ENCODE measurements at regions not wholly inside any gene's neighbourhood (a gene's known extent, or its start where the extent isn't known, plus 50 kb on each side); places are given as distances from the start of the nearest gene placed in this dataset.

DNA sequence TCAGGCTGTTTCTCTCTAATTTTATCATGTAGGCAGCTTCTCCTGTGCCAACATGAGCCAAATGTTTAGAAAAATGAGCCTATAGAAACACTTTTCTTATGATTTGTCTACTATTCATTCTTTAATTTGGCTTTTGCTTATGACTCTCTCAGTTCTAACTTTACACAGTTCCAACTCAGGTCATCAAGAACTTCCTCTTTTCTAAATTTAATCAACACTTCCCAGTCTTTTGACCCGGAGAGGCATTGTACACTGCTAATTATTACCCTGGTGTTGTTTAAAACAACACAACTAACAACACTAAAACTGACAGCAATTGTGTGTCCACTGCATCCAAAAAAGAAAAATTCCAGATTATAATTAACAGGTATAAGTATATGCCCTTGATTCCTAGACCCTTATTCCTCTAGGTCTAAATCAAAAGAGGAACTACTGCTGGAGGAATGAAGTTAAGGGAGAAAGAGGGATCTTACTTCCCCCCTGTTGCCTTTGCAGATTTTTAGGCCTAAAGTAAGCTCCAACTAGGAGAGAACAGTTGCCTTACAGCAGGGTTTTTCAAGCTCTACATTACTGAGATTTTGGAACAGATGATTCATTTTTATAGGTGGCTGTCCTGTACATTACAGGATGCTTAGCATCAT lies 332.2 kb upstream of the GOLIM4 start:
- no peak for DNase-seq

DNA sequence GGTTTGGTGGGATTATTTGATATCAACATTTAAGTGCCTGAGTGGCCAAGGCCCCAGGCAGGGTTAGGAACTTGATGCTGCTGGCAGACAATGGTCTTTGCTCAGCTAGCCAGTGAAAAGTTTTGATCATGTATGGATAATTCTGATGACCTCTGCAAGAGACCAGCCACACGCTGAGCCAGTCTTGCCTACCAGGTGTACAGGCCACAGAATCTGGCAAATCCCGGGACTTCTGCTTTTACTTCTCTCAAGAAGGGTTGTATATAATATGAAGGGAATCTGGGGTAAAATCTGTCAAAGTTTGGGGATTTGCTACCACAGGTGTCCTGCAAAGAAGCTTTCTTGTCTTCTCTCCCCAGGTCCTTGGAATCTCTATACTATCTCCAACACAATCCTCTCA lies 331.4 kb upstream of the GOLIM4 start:
- DNase-seq, result no peak

DNA sequence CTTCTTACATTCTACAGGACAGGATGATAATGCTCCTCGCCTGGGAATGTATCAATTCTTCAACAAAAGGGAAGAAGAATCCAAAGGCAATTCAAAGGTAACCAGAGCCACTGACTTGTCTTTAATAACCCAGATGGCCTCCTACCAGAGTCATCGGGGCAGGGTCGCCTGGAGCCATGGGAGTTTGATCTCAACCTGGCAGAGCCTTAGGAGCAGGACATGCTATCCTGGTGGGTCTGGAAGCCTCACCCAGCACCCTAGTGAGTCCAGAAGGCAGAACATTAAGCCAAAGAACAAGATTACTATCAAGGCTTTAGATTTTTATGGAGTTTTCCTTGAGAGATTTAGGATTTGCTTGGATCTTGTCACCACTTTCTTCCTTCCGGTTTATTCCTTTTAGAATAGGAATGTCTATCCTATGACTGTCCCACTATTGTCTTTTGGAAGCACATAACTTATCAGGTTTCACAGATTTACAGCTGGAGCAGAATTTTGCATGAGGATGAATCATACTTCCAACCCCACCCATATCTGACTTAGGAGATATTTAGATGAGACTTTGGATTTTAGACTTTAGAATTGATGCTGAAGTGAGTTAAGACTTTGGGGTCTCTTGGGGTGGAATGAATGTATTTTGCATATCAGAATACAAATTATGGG lies 330.3 kb upstream of the GOLIM4 start:
- no peak for DNase-seq

DNA sequence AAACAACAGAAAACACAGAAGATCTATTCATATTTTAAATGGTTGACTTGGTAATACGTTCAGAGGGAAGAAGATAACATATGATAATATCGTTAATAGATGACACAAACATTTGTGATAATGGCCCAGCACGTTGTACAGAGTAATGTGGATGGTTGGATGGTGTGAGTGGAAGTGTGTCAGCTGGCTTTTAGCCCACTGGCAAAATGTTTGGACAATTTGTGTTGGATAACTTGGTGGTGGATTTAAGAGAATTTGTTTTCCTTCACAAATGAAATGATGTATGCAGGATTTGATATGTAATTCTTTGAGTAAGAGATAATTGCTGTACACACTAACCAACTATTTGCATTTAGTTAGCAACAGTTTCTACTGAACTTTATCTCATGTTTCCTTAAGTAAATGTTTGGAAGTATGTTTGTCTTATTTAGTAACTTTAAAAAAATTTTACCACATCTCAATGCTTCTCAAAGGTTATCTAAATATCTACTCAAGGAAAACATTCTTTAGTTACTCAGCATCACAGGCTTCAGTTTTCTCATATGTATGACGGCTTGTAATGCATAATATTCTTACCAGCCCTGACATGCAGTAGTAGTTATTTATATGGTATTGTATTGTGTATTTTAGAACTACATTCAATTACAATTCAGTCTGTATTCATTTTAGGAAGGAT lies 328.5 kb upstream of the GOLIM4 start:
- no peak for DNase-seq

DNA sequence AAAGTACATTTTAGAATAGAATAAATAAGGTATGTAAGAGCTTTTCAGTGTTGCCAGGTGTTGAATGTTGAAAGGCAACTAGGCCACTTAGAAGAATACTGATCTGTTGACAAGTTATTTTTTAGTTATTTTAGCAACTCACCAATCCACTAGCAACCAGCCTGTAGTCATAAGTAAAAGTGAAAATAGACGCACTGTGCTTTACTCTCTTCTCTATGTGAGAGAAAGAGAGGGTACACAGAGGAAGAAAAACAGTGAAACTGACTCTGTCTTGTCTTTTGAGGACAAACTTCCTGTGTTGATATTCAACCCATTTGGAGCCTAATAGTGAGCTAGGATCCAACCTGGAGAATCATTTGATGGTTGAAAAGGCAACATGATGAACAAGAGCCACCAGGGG lies 327.1 kb upstream of the GOLIM4 start:
- no peak for DNase-seq

DNA sequence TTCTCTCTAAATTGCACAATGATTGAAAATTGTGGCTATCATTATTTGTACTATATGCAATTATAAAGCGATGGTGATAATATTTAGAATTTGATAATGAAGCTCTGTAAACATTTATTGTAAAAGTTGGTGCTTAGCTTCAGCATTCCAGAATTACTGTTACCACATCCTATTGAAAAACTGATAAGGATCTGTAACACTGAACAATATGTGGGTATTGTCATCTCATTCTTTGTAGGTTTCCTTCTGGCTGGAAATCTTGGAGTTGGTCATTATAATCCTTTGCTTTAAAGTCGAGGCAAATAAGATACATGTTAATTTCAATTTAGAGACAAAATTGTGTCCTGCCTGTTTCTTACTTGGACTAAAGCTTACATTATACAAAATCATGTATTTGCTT lies 323.4 kb upstream of the GOLIM4 start:
- no peak for DNase-seq

DNA sequence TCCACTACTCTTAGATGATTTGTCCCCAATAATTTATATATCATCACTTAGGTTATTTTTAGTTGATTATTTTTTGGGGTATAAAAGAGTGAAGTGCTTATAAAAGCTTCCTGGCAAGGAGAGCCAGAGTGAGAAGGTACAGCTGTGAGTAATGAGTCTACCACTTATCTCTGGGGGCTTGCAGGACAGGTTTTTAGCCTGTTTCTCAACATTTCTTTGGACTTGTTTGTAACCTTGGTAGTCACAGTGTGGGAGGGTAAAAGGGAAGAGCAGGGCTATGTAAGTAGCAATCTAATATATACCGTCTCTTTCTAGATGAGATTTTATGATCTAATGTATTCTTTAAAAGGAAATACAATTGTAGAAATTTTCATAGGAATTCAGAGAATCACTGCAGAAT lies 321.3 kb upstream of the GOLIM4 start:
- DNase-seq, result no peak

DNA sequence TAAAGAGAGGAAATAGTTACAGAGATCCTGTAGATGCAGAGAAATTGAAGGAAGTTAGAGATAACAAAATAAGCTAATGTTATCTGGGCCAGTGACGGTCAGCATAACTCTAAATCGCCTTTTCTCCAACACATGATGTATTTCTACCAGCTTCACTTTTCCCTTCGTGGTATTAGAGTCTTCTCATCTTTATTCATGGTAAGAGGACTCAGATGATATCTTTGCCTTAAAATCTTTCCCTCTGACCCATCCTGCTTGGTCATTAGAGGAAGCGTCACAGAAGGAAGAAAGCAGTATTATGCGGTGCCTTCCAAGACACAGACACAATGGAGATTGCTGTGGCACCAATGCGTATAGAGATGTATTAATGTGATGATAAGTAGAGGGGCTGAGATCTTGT lies 320.7 kb upstream of the GOLIM4 start:
- DNase-seq, result no peak

DNA sequence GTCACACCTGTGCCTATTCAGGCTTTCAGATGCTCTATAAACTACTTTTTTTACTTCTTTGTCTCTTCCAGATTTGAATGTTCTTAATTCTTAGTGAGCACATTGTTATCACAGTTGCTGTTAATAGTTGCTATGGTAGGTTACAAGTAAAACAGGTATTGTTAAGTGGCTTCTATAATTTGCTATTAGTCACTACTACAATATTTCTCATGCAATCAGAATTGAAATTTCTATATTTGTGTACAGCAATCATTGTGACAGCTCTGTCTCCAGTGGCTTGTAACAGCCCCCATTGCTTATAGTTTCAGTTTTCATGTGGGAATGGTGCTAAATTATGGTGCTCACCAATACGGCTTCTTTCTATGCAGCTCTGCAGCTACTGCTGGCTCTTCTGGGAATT lies 318.4 kb upstream of the GOLIM4 start:
- no peak for DNase-seq

DNA sequence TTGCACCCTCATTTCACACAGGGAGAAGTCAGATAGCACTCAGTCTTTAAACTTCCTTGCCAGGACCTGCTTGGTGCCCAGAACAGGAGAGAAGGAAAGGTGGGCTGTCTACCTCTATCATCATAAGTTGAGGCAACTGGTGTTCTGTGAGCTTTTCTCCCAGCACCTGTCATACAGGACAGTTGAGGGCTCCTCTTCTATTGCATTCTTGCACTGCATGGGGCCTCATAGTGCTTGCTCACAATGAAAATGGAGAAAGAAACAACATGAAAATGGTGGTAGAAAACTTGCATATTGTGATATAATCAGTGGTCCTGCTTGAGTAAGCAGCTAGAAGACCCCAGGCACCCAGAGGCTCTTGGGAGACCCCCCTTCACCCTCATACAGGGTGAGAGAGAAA lies 311.7 kb upstream of the GOLIM4 start:
- DNase-seq, result no peak

DNA sequence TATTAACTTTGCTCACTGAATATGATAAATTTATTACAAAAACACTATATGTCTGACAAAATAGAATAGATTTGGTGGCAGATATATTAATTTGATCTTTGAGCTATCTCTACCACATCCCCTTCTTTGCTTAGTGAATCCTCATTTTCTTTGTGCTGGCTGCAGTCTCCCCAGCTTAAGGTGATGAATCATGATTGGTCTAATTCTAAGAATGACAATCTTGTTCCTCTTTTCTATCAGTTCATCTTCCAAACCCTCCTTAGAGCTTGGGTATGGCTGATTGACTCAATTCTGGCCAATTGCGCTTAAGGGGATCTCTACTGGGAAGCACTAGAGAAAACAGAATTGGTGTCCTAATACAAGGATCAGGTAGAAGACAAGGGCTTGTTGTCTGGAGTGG lies 309.6 kb upstream of the GOLIM4 start:
- DNase-seq, result no peak

DNA sequence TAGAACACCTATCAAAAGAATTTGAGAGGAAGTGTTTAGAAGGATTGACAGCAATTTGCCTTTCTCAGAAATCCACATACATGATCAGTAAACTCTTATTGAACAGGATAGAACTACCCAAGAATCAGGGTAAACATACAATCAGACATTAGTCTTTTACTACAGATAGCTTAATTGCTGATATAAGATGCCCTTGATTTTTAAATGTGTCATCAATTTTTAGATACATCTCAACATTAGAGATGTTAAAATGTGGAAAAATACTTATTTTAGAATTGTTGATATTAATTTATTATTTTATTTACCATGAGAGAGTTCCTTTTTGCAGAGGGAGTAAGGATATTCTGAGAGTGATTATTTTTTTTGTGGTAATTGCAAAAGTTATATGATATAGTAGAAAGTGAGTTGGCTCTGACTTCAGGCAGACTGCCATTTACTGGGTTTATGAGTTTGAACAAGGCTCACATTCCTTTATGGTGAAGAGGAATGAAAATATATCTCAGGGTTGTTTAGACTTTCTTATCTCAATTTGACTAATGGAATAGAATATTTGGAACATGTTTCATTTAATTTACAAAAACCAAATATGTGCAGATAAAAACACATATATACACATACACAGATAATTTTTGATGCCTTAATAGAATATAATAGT lies 302.8 kb upstream of the GOLIM4 start:
- DNase-seq, result no peak

DNA sequence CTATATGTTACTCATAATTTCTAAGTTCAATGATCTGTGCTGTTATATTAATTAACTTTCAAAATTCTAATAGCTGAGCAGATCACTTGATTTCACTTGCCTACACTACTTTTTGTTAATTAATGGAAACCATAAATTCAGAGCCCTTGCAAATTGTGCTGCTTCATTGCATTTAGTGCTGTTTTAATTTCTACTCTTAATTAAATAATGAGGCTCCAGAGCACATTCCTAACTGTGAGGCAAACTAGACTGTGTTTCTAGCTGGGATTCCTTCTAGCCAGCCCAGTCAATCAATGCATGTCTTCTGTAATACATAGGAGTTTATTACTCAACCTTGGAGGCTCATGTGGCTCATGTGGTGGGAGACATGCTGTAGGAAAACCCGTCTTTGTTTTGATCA lies 301.1 kb upstream of the GOLIM4 start:
- no peak for DNase-seq

DNA sequence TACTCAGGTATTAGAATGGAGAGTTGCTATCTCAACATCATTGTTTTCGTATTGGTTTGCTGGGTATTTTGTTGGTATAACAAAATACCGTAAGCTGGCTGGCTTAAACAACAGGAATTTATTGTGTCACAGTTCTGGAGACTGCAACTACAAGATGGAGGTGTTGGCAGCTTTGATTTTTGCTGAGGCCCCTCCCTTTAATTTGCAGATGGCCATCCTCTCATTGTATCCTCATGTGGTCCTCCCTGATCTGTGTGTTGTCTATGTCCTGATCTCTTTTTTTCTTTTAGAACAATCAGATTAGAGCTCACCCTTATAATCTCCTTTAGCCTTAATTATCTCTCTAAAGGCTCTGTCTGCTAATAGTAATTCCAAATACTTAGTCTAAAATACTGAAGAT lies 299.8 kb upstream of the GOLIM4 start:
- DNase-seq, result no peak

DNA sequence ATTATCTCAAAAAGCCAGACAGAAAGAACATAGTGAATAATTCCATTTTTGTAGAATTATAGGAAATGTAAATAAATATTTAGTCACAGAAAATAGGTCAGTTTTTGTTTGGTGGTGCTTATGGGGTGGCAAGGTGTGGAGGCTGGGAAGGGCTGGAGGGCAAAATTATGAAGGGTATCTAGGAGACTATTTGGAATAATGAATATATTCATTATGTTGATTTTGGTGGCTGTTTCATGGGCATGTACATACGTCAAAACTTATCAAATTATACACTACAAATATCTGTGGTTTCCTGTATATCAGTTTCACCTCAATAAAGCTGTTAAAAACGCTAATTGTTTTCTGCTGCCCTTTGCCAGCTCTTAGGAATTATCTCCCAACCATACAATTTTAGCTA lies 298.7 kb upstream of the GOLIM4 start:
- no peak for DNase-seq

DNA sequence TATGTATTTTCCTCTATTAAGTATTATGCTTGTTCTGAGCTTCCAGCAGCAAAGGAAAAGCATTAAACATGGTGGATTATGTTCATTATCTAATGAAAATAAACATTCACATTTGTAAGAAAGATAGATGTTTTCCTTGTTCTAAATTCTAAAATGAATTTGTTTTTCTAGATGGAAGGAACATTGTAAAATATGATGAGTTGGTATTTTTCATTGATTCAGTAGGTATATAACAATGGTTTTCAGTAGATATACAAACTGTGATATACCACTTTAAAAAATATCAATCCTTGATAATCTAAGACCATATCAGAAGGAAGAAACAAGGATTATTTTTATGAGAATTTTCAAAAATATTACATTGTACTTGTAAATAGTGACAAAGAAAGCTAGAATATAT lies 290.6 kb upstream of the GOLIM4 start:
- no peak for DNase-seq

DNA sequence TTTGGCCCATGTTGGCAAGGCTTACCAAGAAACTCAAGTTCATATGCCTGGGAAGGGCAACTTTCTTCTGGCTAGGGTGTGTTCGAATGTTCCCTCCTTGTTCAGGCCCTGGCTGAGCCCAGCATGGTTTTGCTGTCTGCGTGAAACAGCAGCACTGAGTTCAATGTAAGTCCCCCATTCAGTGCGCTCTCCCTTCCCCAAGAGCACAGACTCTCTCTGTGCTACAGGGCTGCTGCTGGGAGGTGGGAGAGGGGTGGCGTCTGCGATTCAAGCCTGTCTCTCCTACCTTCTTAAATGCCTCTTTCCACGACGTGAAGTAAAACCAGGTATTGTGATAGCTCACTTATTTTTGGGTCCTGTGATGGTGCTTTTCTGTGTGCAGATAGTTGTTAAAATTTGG lies 289.3 kb upstream of the GOLIM4 start:
- no peak for DNase-seq

DNA sequence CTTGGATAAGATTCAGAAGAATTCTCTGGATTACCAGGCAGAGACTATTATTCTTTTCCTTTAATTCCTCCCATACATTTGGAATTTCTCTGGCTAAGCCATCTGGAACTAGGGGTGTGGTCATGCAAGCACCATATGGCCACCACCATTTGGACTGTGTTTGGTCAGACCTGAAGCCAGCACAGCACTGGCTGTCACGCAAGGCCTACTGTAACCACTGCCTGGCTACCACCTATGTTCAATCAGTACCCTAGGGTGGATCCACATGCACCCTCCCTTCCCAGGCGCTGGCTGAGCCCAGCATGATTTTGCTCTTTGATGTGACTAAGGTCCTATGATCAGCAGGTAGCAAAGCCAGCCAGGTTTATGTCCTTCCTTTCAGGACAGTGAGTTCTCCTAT lies 287.8 kb upstream of the GOLIM4 start:
- DNase-seq, result no peak

DNA sequence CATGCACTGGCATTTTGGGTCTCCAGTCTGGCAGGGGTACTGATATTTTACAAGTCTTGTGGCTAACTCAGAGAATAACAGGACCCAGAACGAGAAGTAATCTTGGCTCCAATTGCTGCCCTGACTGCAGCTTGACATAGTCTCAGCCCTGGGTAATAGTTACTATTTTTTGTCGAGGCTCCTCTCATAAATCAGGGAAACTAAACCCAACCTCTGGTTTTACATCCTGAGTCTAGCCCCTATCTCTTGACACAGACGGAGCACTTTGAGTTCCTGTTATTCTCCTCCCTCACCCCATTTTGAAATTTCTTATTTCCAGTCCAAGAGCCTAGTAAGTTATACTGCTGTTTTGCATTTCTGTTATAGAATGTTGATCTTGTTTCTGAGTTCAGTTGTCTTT lies 276.1 kb upstream of the GOLIM4 start:
- no peak for DNase-seq

DNA sequence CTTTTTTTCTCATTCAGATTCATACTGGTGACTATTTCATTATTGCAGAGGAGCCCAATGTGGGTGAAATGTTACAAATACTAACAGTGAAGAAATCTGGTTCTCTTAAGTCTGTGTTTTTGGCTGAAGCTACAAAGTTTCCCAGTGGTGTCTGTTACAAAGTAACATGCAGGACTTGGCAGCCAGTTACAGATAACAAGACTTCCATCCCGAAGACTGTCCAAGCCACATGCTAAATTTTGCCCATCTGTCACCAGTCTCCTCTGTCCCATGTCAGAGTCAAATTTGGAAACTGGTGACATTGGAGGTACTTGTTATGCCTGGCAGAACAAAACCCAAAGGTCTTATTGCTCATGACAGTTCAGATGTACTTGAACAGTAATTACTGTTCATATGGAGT lies 269.2 kb upstream of the GOLIM4 start:
- DNase-seq, result no peak

DNA sequence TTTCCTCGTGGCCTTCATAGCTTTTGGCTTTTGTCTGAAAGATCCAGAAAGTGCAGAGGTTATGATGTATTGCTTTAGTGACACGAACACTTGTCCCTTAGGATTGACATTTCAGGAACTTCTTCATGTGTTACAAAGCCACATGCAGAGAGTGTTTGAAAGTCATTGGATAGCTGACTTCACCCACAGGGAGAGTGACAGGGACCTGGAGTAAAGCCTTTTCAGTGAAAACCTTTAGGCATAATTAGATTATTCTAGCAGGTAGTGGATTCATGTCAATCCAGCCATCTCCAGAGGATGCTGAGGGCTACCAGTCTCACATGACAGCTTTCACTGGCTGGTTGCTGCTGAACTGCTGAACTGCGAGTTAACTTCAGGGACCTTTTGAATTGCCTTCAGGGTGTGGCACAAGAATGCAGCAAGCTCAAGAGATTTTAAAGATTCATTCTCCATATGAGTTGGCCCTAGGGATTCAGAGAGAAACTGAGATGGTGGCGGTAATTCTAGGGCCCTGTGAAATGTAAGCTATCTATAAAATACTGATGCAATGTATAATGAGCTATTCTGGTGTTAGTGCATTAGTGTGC lies 267.0 kb upstream of the GOLIM4 start:
- DNase-seq, result no peak

DNA sequence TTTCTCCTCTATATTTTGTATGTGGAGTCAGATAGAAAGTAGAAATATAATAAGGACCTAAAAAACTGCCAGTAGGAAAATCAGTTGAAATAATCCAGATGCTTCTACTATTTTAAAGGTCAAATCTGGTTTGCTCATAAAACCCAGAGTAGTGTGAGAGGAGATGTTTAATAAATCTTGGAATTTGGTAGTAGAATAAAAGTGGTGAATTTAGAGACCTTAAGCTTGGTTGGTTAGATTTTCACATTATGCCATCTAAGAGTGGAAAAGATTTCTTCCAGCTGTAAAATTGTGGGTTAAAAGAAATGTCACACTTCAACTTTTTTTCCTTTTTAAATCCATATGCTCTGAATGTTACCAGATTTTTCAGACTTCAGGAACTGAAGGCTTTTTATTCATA lies 266.4 kb upstream of the GOLIM4 start:
- no peak for DNase-seq

DNA sequence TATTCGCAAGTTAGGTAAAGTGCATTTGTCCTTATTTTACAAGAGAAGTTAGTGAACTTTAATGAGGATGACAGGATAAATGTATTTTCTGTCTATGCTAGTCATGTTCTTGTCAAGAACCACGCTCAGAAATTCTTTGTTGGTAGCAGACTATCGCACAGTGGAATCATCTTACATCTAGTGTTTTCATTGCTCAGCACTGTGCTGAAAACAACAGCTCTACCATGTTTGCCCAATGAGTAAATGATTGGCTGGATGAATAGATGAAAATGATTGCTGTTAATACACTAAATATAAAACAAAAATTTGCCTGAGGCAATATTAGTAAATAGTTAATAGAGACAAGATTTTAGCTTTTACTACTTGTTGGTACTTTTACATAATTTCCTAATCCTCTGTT lies 265.3 kb upstream of the GOLIM4 start:
- DNase-seq, result no peak

Measured in NCI-H2107 (cell line).